AG09319 (cell line): ENCODE measurements at regions not wholly inside any gene's neighbourhood (a gene's known extent, or its start where the extent isn't known, plus 50 kb on each side); places are given as distances from the start of the nearest gene placed in this dataset.

Experiments used
- DNase-seq: peaks from one replicate; pipeline ENCODE4 v3.0.0-alpha.2; 2010; ENCODE audit warnings: low read depth; ENCODE audit errors: extremely low read depth
- TF ChIP-seq, protein P1 (sequence below): IDR thresholded peaks from 2 replicates; pipeline ENCODE4 v1.5.1; 2011; ENCODE audit warnings: low read depth, mild to moderate bottlenecking, inconsistent platforms, low read length, moderate library complexity

DNA sequence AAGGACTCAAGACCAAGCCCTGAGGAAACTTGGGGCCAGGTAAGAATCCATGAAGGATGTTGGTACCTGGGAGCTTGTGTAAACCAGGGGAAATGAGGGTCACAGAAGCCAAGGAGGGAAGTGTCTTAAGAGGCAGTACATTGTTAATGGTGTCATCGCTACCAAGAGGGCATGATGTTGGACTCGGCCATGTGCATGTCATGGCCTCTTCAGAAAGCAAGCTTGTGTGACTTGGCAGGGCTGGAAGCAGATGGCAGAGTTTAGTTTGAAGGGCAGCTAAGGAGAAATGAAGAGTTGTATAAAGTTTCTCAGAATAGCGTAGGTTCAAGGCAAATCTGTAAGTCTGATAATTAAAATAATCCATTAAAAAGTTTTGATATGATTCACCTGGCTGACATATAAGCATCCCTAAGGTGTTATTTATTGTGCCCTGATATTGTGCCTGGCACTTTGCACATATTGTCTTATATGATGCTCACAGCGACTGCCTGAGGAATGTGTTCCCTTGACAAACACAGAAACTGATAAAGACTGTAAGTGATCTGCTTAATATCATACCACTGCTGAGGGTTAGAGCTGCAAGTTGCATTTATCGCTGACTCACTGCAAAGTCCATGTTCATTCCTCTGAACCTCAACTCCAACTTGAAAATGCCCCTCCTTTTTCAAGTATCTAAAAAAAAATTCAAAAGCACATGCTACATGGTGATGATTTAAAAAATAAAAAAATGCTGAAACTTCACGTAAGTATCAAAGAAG is 81.3 kb upstream of the PTPN3 start:
- DNase-seq, result no peak
- TF ChIP-seq, protein P1, sequence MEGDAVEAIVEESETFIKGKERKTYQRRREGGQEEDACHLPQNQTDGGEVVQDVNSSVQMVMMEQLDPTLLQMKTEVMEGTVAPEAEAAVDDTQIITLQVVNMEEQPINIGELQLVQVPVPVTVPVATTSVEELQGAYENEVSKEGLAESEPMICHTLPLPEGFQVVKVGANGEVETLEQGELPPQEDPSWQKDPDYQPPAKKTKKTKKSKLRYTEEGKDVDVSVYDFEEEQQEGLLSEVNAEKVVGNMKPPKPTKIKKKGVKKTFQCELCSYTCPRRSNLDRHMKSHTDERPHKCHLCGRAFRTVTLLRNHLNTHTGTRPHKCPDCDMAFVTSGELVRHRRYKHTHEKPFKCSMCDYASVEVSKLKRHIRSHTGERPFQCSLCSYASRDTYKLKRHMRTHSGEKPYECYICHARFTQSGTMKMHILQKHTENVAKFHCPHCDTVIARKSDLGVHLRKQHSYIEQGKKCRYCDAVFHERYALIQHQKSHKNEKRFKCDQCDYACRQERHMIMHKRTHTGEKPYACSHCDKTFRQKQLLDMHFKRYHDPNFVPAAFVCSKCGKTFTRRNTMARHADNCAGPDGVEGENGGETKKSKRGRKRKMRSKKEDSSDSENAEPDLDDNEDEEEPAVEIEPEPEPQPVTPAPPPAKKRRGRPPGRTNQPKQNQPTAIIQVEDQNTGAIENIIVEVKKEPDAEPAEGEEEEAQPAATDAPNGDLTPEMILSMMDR, result no peak

DNA sequence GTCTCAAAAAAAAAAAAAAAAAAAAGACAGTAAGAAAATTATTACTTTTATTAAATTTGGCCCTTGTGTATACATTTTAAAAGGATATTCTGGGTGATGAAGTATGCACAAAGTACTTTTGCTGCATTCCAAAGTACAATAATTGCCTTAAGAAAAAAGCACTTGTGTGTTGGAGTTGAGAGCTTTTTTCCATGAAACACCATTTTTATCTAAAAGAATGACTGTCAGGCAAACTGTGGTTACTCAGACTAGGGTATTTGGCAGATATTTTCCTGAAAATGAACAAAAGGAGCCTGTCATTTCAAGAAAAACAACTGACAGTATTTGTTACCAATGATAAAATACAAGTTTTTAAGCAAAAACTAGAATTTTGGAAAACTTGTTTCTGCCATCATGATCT is 84.3 kb upstream of the PTPN3 start:
- DNase-seq, result no peak
- TF ChIP-seq, protein P1, result no peak

DNA sequence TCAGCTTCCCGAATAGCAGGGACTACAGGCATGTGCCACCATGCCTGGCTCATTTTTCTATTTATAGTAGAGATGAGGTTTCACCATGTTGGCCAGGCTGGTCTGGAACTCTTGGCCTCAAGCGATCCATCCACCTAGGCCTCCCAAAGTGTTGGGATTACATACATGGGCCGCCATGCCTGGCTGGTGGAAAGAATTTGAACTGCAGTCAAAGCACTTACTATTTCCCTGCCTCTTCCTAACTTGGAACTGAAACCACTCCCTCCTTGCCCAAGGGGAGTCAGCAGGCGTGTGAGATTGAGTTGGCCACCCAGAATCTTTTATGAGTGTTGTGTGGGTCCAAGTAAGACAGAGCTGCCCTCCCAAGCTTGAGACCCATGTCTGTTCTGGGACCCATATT is 86.1 kb upstream of the PTPN3 start:
- TF ChIP-seq, protein P1, result no peak
- DNase-seq, result no peak

DNA sequence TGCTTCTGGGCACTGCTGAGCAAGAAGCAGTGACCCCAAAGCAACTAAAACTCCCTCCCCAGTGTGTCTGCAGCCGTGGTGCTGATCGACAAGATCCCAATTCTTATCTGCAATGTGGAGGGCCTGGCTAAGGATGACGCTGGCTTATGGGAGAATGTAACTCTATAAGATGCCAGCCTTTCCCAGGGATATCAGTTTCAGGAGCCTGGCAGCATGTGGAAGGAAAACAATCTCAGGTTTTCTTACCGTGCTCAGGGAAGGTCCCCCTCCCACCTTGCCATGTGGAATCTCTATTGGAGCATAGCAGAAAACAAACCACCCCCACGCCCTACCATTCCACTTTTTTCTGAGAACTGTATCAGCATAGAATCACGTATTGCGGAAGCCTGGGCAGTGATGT is 87.7 kb upstream of the PTPN3 start:
- TF ChIP-seq, protein P1, result no peak
- DNase-seq, result no peak

DNA sequence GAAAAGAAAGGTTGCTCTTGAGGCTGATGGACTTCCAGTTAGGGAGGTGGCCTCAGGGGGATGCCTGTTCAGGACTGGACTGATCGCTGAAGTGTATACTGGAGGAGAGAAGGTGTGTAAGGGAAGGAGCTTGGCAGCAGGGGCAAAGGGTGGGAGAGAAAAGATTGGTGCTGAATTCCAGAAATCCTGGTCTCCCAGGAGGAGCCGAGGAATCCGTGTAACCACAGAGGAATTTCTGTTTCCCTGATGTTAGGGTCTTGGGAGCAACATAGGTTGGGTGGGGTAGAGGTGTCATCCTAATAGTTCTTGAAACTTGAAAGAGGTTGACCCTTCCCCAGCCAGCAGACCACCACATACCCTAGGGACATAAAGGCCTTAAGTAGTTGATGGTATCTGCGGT is 88.9 kb upstream of the PTPN3 start:
- no peak for DNase-seq
- TF ChIP-seq, protein P1, result no peak

DNA sequence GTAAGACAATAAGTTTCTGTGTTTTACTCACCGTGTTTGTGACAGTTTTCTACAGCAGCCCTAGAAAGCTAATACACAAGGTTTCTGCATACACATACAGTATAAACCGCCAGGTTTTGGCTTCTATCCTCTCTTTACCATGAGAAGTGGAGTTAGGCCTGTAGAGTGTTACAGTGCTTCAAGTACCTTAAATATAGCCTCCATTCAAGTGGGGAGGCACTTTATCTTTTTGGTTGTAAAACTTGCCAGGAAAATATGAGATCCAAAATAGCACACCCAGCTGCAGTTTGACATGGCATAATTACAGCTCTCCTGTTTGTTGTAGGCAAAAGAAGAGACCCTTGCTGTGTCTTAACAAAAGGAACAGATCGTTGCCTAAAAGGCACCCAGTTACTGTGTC is 90.3 kb upstream of the PTPN3 start:
- TF ChIP-seq, protein P1, result no peak
- no peak for DNase-seq

DNA sequence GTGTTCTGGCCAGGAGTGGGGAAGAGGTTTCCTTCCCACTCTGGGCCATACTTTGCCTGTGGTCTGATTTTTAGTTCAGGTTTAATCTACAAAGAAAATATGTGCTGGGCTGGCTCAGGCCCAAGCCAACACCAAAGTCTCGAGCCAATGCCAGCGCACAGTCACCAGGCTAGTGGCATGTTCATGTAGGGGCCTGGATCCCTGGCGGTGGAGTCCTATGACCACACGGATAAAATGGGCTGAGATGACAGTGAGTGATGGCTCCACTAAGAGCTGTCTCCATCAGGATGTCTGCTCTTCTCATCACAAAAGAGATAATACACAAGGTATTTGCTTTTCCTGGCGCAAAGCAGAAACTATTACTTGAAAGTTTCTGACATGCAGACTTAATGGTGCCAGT is 92.9 kb upstream of the PTPN3 start:
- TF ChIP-seq, protein P1, result no peak
- no peak for DNase-seq
